ENCODE measurements at regions not wholly inside any gene's neighbourhood (a gene's known extent, or its start where the extent isn't known, plus 50 kb on each side); places are given as distances from the start of the nearest gene placed in this dataset.
A peak's percentile ranks its signal among the peaks of the same experiment; 100 is the strongest.

DNA sequence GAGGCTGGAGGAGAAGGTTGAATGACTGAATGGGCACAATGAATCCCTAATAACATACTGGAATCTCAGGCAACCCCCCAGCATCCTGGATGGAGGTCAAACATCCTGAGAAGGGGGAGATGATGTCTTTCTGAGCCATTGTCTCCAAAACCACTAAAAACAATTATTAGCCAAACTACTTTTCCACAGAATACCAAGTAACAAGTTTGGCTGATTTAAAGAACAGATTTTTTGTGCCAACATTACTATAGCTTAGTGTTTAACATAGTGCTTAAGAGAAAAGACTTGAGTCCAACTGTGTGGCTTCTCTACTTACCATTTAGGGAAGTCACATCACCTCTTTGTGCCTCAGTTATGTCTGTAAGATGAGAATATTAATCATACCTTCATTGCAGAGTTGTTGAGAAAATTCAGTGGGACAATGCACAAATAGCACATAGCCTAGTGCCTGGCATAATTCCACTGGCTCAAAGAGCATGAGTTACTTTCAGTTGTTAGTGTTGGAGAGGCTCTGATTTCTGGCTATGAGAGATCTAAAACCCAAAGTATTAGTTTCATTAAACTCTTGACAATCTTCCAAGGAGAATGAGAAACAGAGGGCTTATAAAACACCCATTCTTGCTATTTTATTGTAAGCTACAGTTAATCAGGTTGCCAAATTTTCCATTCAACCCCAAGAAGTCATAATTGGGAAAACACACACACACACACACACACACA, 111.3 kb upstream of the NR3C1 start:
- POLR2A ChIA-PET = no interaction called here

DNA sequence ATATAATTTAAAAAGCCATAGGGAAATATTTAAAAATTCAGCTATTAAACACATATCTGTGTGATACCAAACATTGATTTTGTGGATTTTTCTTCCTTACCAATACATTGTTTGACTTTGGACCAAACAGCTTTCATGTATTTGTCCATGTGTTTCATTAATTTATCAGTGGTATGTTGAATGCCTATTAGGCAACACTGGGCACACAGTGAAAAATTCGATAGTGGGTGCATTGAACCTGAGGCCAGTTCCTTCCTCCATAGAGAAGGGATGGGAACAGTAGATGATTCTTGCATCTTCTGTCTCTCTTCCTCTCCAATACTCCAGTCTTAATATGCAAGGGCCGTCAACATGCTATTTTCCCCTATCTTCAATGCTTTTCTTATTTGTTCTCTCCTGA, 110.2 kb upstream of the NR3C1 start:
- no peak overlapping the region for H3K4me3 ChIP-seq (ENCODE audit: low read length)
- Mint-ChIP-seq H3K27ac (no peak overlapping the region), H3K36me3 (no peaks in the 10 kb centered on the region), H3K4me1 (no peaks in the 10 kb centered on the region), H3K27me3 (no peaks in the 10 kb centered on the region), H3K4me3 (no peak overlapping the region), H3K9me3 (no peaks in the 10 kb centered on the region)
- POLR2A ChIA-PET = no interaction called here
- CTCF ChIA-PET = no interaction called here
- H3K9me3 ChIP-seq (ENCODE audit: low read length) = no peaks in the 10 kb centered on the region
- no peaks in the 10 kb centered on the region for H3K27me3 ChIP-seq (ENCODE audit: insufficient read depth, low read length, poor library complexity, severe bottlenecking)
- no peak overlapping the region for H3K27ac ChIP-seq (ENCODE audit: low read depth, low read length)
- no peaks in the 10 kb centered on the region for H3K4me1 ChIP-seq (ENCODE audit: insufficient read depth, low read length)
- no peaks in the 10 kb centered on the region for H3K36me3 ChIP-seq (ENCODE audit: insufficient read depth, low read length)
- no peak for DNase-seq

More for the DNA sequence above, 111.3 kb upstream of the NR3C1 start:
- H3K36me3 ChIP-seq (ENCODE audit: insufficient read depth, low read length) = no peaks in the 10 kb centered on the region
- CTCF ChIA-PET = no interaction called here
- Mint-ChIP-seq H3K36me3 (peaks cover 0 to 4% (median 0%) of the 10 kb centered on the region in 3 donors), H3K27ac (no peak overlapping the region), H3K4me3 (no peak overlapping the region), H3K27me3 (no peaks in the 10 kb centered on the region), H3K4me1 (no peaks in the 10 kb centered on the region), H3K9me3 (no peaks in the 10 kb centered on the region)
- no peak for DNase-seq
- H3K4me1 ChIP-seq (ENCODE audit: insufficient read depth, low read length) = no peaks in the 10 kb centered on the region
- no peaks in the 10 kb centered on the region for H3K27me3 ChIP-seq (ENCODE audit: insufficient read depth, low read length, poor library complexity, severe bottlenecking)
- no peaks in the 10 kb centered on the region for H3K9me3 ChIP-seq (ENCODE audit: low read length)
- no peak overlapping the region for H3K4me3 ChIP-seq (ENCODE audit: low read length)
- H3K27ac ChIP-seq (ENCODE audit: low read depth, low read length) = no peak overlapping the region

DNA sequence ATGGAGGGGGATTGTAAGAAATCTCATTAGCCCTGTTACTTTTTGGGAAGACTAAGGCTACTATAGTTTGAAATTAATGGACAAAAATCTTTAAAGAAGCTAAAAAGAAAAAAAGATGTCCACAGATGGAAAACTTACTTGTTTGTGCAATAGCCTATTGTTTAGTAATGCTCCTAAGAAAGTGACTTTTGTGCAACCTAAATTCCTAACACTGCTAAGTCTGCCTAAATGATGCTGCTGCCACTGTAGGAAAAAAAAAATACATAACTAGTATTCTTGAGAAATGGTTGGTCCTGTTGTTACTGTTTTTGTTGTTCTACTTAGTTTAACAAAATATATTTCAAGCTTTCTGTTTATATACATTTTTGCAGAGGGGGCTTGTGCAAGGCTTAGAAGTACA, 108.2 kb upstream of the NR3C1 start:
- no peaks in the 10 kb centered on the region for H3K27me3 ChIP-seq (ENCODE audit: insufficient read depth, low read length, poor library complexity, severe bottlenecking)
- H3K9me3 Mint-ChIP-seq = no peaks in the 10 kb centered on the region
- ChIA-PET CTCF (no interaction called here), POLR2A (no interaction called here)
- H3K4me1 Mint-ChIP-seq = no peaks in the 10 kb centered on the region
- DNase-seq = no peak
- H3K4me1 ChIP-seq (ENCODE audit: insufficient read depth, low read length) = no peaks in the 10 kb centered on the region
- H3K36me3 ChIP-seq (ENCODE audit: insufficient read depth, low read length) = no peaks in the 10 kb centered on the region
- H3K27ac Mint-ChIP-seq = peak overlapping the region in 1 of 8 donors; percentile 63
- no peaks in the 10 kb centered on the region for H3K27me3 Mint-ChIP-seq
- no peaks in the 10 kb centered on the region for H3K9me3 ChIP-seq (ENCODE audit: low read length)
- no peak overlapping the region for H3K27ac ChIP-seq (ENCODE audit: low read depth, low read length)
- H3K4me3 ChIP-seq (ENCODE audit: low read length) = no peak overlapping the region
- H3K36me3 Mint-ChIP-seq = no peaks in the 10 kb centered on the region
- no peak overlapping the region for H3K4me3 Mint-ChIP-seq

DNA sequence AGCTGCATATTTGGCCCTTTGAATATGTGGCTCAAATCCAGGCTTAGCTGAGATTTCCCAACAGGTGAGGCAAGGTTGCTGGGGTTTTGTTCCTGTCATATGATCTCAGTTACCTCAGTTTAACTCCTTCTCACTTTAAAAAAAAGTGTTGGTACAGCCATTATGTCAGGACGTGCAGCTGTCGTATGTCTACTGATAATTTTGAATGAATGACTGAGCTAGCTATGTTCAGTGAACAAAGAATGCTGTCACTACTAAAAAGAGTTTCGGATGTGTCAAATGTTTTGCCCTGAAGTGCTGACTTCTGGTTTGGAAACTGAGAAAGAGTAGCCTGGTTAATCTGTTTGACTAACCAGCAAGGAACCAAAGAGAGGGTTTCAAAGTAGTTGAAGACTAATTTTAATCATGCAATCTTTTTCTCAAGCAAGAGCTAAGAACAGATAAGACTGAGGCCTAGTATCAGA, 106.3 kb upstream of the NR3C1 start:
- POLR2A ChIA-PET = no interaction called here
- Histone ChIP-seq H3K9me3 (ENCODE audit: low read length) (no peaks in the 10 kb centered on the region), H3K4me1 (ENCODE audit: insufficient read depth, low read length) (no peaks in the 10 kb centered on the region), H3K4me3 (ENCODE audit: low read length) (no peak overlapping the region), H3K36me3 (ENCODE audit: insufficient read depth, low read length) (no peaks in the 10 kb centered on the region), H3K27ac (ENCODE audit: low read depth, low read length) (no peak overlapping the region), H3K27me3 (ENCODE audit: insufficient read depth, low read length, poor library complexity, severe bottlenecking) (no peaks in the 10 kb centered on the region)
- peaks cover 0 to 6% (median 0%) of the 10 kb centered on the region in 5 donors for H3K9me3 Mint-ChIP-seq
- no peaks in the 10 kb centered on the region for H3K36me3 Mint-ChIP-seq
- H3K4me1 Mint-ChIP-seq = no peaks in the 10 kb centered on the region
- no peaks in the 10 kb centered on the region for H3K27me3 Mint-ChIP-seq
- H3K4me3 Mint-ChIP-seq = no peak overlapping the region
- CTCF ChIA-PET = no interaction called here
- no peak overlapping the region for H3K27ac Mint-ChIP-seq
- DNase-seq = no peak

DNA sequence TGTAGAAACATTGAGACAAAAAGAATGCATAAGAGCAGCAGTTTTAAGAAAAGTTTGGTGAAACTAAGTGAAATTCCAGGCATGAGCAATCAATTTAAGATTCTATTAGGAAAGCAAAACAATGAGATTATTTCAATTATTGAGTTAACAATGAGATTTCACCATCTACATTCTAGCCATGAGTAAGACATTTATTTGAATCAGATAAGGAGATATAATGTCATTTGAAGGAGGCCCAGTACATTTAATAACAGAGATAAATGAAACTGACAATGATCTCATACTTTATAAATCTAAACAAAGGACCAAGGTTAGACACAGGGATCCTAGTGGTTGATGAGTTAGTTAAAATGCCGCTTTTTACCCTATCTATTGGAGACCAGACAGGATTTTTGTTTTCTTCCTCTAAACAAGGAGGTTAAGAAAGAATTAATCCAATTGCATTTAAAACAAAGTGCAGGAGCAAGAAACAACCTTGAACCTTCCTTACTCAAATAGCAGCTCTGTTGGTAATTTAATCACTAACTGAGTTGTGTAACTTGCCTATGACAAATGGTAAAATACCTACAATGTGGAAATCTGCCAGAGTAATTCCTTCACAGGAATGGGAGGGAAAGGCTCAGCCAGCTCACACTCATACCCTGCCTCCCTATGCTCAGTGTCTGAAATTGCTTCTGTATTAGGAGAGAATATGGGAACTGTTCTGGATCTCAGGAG, 103.5 kb upstream of the NR3C1 start:
- Mint-ChIP-seq H3K4me1 (no peaks in the 10 kb centered on the region), H3K27ac (peak overlapping the region in 1 of 8 donors; percentile 77), H3K36me3 (no peaks in the 10 kb centered on the region), H3K9me3 (peaks cover 0 to 6% (median 0%) of the 10 kb centered on the region in 5 donors), H3K4me3 (no peak overlapping the region), H3K27me3 (no peaks in the 10 kb centered on the region)
- Histone ChIP-seq H3K9me3 (ENCODE audit: low read length) (no peaks in the 10 kb centered on the region), H3K4me3 (ENCODE audit: low read length) (no peak overlapping the region), H3K27ac (ENCODE audit: low read depth, low read length) (no peak overlapping the region), H3K4me1 (ENCODE audit: insufficient read depth, low read length) (no peaks in the 10 kb centered on the region), H3K27me3 (ENCODE audit: insufficient read depth, low read length, poor library complexity, severe bottlenecking) (no peaks in the 10 kb centered on the region), H3K36me3 (ENCODE audit: insufficient read depth, low read length) (no peaks in the 10 kb centered on the region)
- DNase-seq = no peak
- POLR2A ChIA-PET = no interaction called here
- CTCF ChIA-PET = no interaction called here

DNA sequence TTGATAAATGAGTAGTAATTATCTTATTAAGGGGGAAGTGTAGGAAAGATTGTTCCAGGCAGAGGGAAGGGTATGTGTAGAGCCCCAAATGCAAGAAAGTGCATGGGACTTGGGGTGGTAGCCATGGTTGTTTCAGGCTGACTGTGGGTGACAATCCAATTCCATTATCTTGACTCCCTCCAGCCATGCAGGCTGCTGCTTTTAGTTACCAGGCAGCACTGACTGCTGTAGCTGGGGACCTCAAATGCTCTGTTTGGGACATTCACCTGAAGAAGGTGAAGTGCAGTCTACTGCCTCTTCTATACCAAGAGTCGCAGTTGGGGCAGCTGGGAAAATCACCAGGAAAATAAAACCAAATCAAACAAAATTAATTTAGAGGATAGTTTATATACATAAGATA, 102.4 kb upstream of the NR3C1 start:
- Mint-ChIP-seq H3K36me3 (no peaks in the 10 kb centered on the region), H3K4me1 (no peaks in the 10 kb centered on the region), H3K27me3 (no peaks in the 10 kb centered on the region), H3K4me3 (no peak overlapping the region), H3K9me3 (peaks cover 0 to 6% (median 0%) of the 10 kb centered on the region in 5 donors), H3K27ac (no peak overlapping the region)
- H3K36me3 ChIP-seq (ENCODE audit: insufficient read depth, low read length) = no peaks in the 10 kb centered on the region
- H3K4me1 ChIP-seq (ENCODE audit: insufficient read depth, low read length) = no peaks in the 10 kb centered on the region
- no peak overlapping the region for H3K4me3 ChIP-seq (ENCODE audit: low read length)
- ChIA-PET POLR2A (interaction anchor here (0.5 kb wide), 1 partner anchor 313 kb away, joined by 4 read pairs; no protein-coding TSS in a partner anchor), CTCF (no interaction called here)
- H3K27ac ChIP-seq (ENCODE audit: low read depth, low read length) = no peak overlapping the region
- H3K27me3 ChIP-seq (ENCODE audit: insufficient read depth, low read length, poor library complexity, severe bottlenecking) = no peaks in the 10 kb centered on the region
- H3K9me3 ChIP-seq (ENCODE audit: low read length) = no peaks in the 10 kb centered on the region
- no peak for DNase-seq

DNA sequence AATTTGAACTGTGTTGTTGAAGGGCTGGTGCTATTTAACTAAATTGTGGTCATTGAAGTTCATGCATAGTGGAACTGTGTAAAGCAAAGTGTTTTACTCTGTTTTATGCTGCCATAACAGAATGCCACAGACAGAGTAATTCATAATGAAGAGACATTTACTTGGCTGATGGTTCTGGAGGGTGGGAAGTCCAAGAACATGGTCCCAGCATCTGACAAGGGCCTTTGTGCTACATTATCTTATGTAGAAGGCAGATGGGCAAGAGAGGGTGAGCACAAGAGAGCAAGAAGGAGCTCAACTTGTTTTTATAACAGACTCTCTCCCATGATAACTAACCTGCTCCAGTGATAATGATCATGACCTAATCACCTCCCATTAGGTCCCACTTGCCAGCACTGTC, 101.9 kb upstream of the NR3C1 start:
- H3K4me1 ChIP-seq (ENCODE audit: insufficient read depth, low read length) = no peaks in the 10 kb centered on the region
- H3K4me1 Mint-ChIP-seq = no peaks in the 10 kb centered on the region
- H3K36me3 Mint-ChIP-seq = no peaks in the 10 kb centered on the region
- H3K27ac ChIP-seq (ENCODE audit: low read depth, low read length) = no peak overlapping the region
- H3K27ac Mint-ChIP-seq = no peak overlapping the region
- POLR2A ChIA-PET = interaction anchor here (0.5 kb wide), 1 partner anchor 313 kb away, joined by 4 read pairs; no protein-coding TSS in a partner anchor
- H3K4me3 ChIP-seq (ENCODE audit: low read length) = no peak overlapping the region
- no peaks in the 10 kb centered on the region for H3K9me3 ChIP-seq (ENCODE audit: low read length)
- H3K9me3 Mint-ChIP-seq = peaks cover 0 to 6% (median 0%) of the 10 kb centered on the region in 5 donors
- no peaks in the 10 kb centered on the region for H3K27me3 Mint-ChIP-seq
- no peak for DNase-seq
- H3K4me3 Mint-ChIP-seq = no peak overlapping the region
- H3K27me3 ChIP-seq (ENCODE audit: insufficient read depth, low read length, poor library complexity, severe bottlenecking) = no peaks in the 10 kb centered on the region
- no peaks in the 10 kb centered on the region for H3K36me3 ChIP-seq (ENCODE audit: insufficient read depth, low read length)
- CTCF ChIA-PET = no interaction called here

DNA sequence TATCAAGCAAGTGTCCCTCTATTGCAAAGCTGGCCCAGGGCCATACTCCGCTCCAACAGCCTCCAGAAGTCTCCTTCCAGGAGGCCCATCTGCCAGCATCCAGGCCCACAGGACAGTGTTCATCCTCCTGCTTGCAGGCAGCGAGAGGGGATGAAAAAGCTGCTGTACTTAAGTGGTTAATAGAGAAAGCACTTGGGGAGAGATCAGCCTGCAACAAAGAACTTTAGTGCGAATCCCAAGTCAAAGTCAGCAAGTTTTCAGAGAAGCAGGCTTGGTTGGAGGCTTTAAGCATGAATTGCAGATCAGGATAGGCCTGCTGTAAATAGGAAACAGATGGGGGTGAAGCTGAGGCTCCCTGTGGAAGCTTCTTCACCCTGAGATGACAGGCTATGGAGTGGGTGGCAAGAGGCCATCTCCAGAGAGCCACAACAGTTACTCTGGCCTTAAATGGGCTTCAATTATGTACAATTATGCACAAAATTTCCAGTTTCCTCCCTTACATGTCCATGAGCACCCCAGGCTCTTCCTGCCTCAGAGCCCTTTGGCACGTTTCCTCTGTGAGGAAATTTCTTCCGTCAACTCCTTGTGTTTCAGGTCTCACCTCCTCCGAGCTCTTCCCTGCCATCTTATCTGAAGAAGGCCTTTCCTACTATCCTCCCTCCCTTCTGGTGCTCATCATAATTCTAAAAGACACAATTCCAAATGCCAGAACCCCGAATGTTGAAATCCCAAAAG, 98.0 kb upstream of the NR3C1 start:
- H3K36me3 ChIP-seq (ENCODE audit: insufficient read depth, low read length) = no peaks in the 10 kb centered on the region
- CTCF ChIA-PET = no interaction called here
- H3K9me3 Mint-ChIP-seq = peaks cover 0 to 6% (median 0%) of the 10 kb centered on the region in 5 donors
- DNase-seq = no peak
- H3K27me3 Mint-ChIP-seq = peaks cover 0 to 2% of the 10 kb centered on the region in 2 donors
- H3K36me3 Mint-ChIP-seq = no peaks in the 10 kb centered on the region
- no peaks in the 10 kb centered on the region for H3K27me3 ChIP-seq (ENCODE audit: insufficient read depth, low read length, poor library complexity, severe bottlenecking)
- no peak overlapping the region for H3K27ac Mint-ChIP-seq
- H3K27ac ChIP-seq (ENCODE audit: low read depth, low read length) = no peak overlapping the region
- H3K4me3 Mint-ChIP-seq = no peak overlapping the region
- H3K4me1 Mint-ChIP-seq = no peaks in the 10 kb centered on the region
- no peaks in the 10 kb centered on the region for H3K4me1 ChIP-seq (ENCODE audit: insufficient read depth, low read length)
- no peak overlapping the region for H3K4me3 ChIP-seq (ENCODE audit: low read length)
- no peaks in the 10 kb centered on the region for H3K9me3 ChIP-seq (ENCODE audit: low read length)
- POLR2A ChIA-PET = no interaction called here

All from CD8-positive, alpha-beta memory T cell (primary cell).